Neutrophil (primary cell): ENCODE measurements at regions not wholly inside any gene's neighbourhood (a gene's known extent, or its start where the extent isn't known, plus 50 kb on each side); places are given as distances from the start of the nearest gene placed in this dataset.

Experiments used
- H3K27ac ChIP-seq: fragments of 200-600 bp; sonication (generic); 2 replicates; pipeline ENCODE4 v1.5.1; 2016; ENCODE audit warnings: mild to moderate bottlenecking, moderate library complexity
- H3K27me3 ChIP-seq: fragments of 200-600 bp; sonication (generic); 2 replicates; pipeline ENCODE4 v1.6.0; 2016; ENCODE audit warnings: mild to moderate bottlenecking
- H3K36me3 ChIP-seq: fragments of 200-600 bp; sonication (generic); 2 replicates; pipeline ENCODE4 v1.5.1; 2017
- H3K4me1 ChIP-seq, 2 experiments: fragments of 200-600 bp in 1 of 2; sonication (generic) in 1 of 2; 1 replicate in 1 of 2; 2 replicates in 1 of 2; pipeline versions ENCODE4 v1.5.1 to v1.6.1; 2013 to 2016; ENCODE audit warnings: low read depth in 1 of 2, low read length in 1 of 2, mild to moderate bottlenecking in 1 of 2, moderate library complexity in 1 of 2; ENCODE audit not compliant: control insufficient read depth in 1 of 2, insufficient read depth in 1 of 2
- H3K4me3 ChIP-seq, 2 experiments: fragments of 200-600 bp in 1 of 2; sonication (generic) in 1 of 2; 1 replicate in 1 of 2; 2 replicates in 1 of 2; pipeline ENCODE4 v1.5.1; 2013 to 2016; ENCODE audit warnings: low read depth in 1 of 2, low read length in 1 of 2, mild to moderate bottlenecking in 1 of 2, moderate library complexity in 1 of 2
- H3K9me3 ChIP-seq: fragments of 200-600 bp; sonication (generic); 2 replicates; pipeline ENCODE4 v1.5.1; 2016
- CTCF ChIP-seq: fragments of 200-600 bp; sonication (generic); IDR thresholded peaks from 2 replicates; pipeline ENCODE4 v1.5.1; 2016; ENCODE audit warnings: antibody characterized with exemption

GRCh38 chr16:59988591-59988990, 1254.5 kb upstream of the GOT2 start:
- Histone ChIP-seq H3K9me3 (no peaks in the 10 kb centered on the region), H3K36me3 (no peaks in the 10 kb centered on the region), H3K4me3 (no peak overlapping the region), H3K4me1 (no peaks in the 10 kb centered on the region), H3K27ac (no peak overlapping the region), H3K27me3 (no peaks in the 10 kb centered on the region)
- no peak for TF ChIP-seq CTCF

- Histone ChIP-seq H3K27ac (no peak overlapping the region), H3K9me3 (no peaks in the 10 kb centered on the region), H3K36me3 (no peaks in the 10 kb centered on the region), H3K4me3 (no peak overlapping the region), H3K4me1 (no peaks in the 10 kb centered on the region), H3K27me3 (no peaks in the 10 kb centered on the region)
- no peak for TF ChIP-seq CTCF
These were observed 1241.8 kb upstream of the GOT2 start for GRCh38 chr16:59975953-59976352.

- Histone ChIP-seq H3K27me3 (no peaks in the 10 kb centered on the region), H3K27ac (no peak overlapping the region), H3K36me3 (no peaks in the 10 kb centered on the region), H3K9me3 (no peaks in the 10 kb centered on the region), H3K4me1 (no peaks in the 10 kb centered on the region), H3K4me3 (no peak overlapping the region)
- TF ChIP-seq CTCF, result no peak
These were observed 1239.8 kb upstream of the GOT2 start for GRCh38 chr16:59973966-59974365.

- Histone ChIP-seq H3K4me3 (no peak overlapping the region), H3K36me3 (no peaks in the 10 kb centered on the region), H3K9me3 (no peaks in the 10 kb centered on the region), H3K4me1 (no peaks in the 10 kb centered on the region), H3K27me3 (no peaks in the 10 kb centered on the region), H3K27ac (no peak overlapping the region)
- TF ChIP-seq CTCF, result no peak
These were observed 1237.1 kb upstream of the GOT2 start for GRCh38 chr16:59971264-59971663.

- Histone ChIP-seq H3K36me3 (no peaks in the 10 kb centered on the region), H3K4me1 (no peaks in the 10 kb centered on the region), H3K4me3 (no peak overlapping the region), H3K27ac (no peak overlapping the region), H3K27me3 (no peaks in the 10 kb centered on the region), H3K9me3 (no peaks in the 10 kb centered on the region)
- no peak for TF ChIP-seq CTCF
These were observed 1230.3 kb upstream of the GOT2 start for GRCh38 chr16:59964232-59964924.

DNA sequence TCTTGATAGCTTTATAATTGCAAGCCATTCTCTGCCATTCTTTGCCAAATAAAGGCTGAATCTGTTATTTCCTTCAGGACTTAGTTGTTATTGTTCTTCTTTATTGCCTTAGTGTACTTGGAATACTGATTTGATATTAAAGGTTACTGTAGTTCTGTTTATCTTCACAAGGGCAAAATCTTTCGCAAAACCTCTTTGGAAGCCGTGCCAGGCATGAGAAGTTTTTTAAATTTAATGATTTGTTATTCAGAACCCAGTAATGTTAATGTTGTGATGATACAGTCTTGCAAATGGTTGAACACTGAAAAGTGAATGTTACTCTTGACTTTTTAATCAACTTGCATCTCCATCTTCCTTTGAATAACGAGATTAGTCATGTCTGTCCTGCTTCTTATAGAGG, 1225.2 kb upstream of the GOT2 start:
- H3K27me3 ChIP-seq, result no peaks in the 10 kb centered on the region
- H3K9me3 ChIP-seq, result no peaks in the 10 kb centered on the region
- H3K27ac ChIP-seq, result no peak overlapping the region
- no peaks in the 10 kb centered on the region for H3K4me1 ChIP-seq
- no peak overlapping the region for H3K4me3 ChIP-seq
- TF ChIP-seq CTCF, result no peak
- H3K36me3 ChIP-seq, result no peaks in the 10 kb centered on the region
